GM12878 (cell line): ENCODE measurements at regions not wholly inside any gene's neighbourhood (a gene's known extent, or its start where the extent isn't known, plus 50 kb on each side); places are given as distances from the start of the nearest gene placed in this dataset.

Source experiments
- ATAC-seq: fragments of 200-7000 bp; cut with Tn5 transposase; 3 replicates; pipeline ENCODE4 v1.9.1; 2020; ENCODE audit warnings: mild to moderate bottlenecking, moderate library complexity
- BruUV-seq: library from RNA; stranded (reverse); fragments of 400-500 nt; replicated peaks from 2 replicates; lab custom pipeline; 2021; lab: Mats Ljungman, UMichigan
- CTCF ChIA-PET: fragments of 300-600 bp; sonication (Branson Sonifier 250); formaldehyde crosslinking; extraction: SDS; loops from one replicate; lab custom pipeline; 2021; ENCODE audit warnings: inconsistent platforms; lab: Yijun Ruan, JAX
- POLR2A ChIA-PET: fragments of 350-600 bp; formaldehyde crosslinking; extraction: SDS; loops from one replicate; lab custom pipeline; 2021; ENCODE audit warnings: inconsistent platforms; lab: Charles Lee
- RAD21 ChIA-PET: fragments of 300-600 bp; sonication (Branson Sonifier 250); formaldehyde crosslinking; loops from one replicate; lab custom pipeline; 2023; ENCODE audit warnings: antibody characterized with exemption; ENCODE audit not compliant: unreplicated experiment; lab: Charles Lee
- SMC1A ChIA-PET: fragments of 300-600 bp; sonication (Branson Sonifier 250); formaldehyde crosslinking; loops from one replicate; lab custom pipeline; 2023; ENCODE audit not compliant: unreplicated experiment, uncharacterized antibody; lab: Charles Lee
- DNase-seq: peaks from one replicate; pipeline ENCODE4 v3.0.0-alpha.2; 2011; ENCODE audit warnings: low read depth, low spot score
- FAIRE-seq: peaks from 3 replicates; lab custom pipeline; 2011; peaks lifted over from hg19 to GRCh38; lab: Jason Lieb, UNC
- H2AFZ ChIP-seq: 2 replicates; pipeline ENCODE4 v1.6.0; 2011; ENCODE audit warnings: low read depth, low read length, control low read depth; ENCODE audit not compliant: control insufficient read depth
- H3K27ac ChIP-seq: 2 replicates; pipeline ENCODE4 v1.5.1; 2011; ENCODE audit warnings: control low read depth; ENCODE audit not compliant: control insufficient read depth, insufficient read depth
- H3K27me3 ChIP-seq, 2 experiments: replicated peaks in 1 of 2; 2 replicates each; pipeline versions ENCODE4 v1.6.0 to v1.6.1; 2011; ENCODE audit warnings: low read length in 1 of 2; ENCODE audit not compliant: control insufficient read depth in 2 of 2, insufficient read depth in 2 of 2
- H3K36me3 ChIP-seq, 2 experiments: 2 replicates each; pipeline ENCODE4 v1.5.1; 2011; ENCODE audit warnings: low read length in 1 of 2; ENCODE audit not compliant: control insufficient read depth in 2 of 2, insufficient read depth in 2 of 2
- H3K4me1 ChIP-seq: 2 replicates; pipeline ENCODE4 v1.6.1; 2011; ENCODE audit warnings: mild to moderate bottlenecking, low read length, moderate library complexity, mixed read lengths; ENCODE audit not compliant: control insufficient read depth, insufficient read depth
- H3K4me2 ChIP-seq: 2 replicates; pipeline ENCODE4 v1.6.0; 2011; ENCODE audit warnings: control low read depth; ENCODE audit not compliant: control insufficient read depth, insufficient read depth
- H3K4me3 ChIP-seq: fragments of 200-600 bp; sonication (generic); 2 replicates; pipeline ENCODE4 v1.5.1; 2016
- H3K79me2 ChIP-seq: 2 replicates; pipeline ENCODE4 v1.6.0; 2011; ENCODE audit warnings: low read length; ENCODE audit not compliant: control insufficient read depth, insufficient read depth
- H3K9ac ChIP-seq: 2 replicates; pipeline ENCODE4 v1.8.0; 2011; ENCODE audit warnings: low read length, control low read depth, mixed read lengths; ENCODE audit not compliant: control insufficient read depth, insufficient read depth
- H3K9me3 ChIP-seq: replicated peaks from 3 replicates; pipeline ENCODE4 v1.5.1; 2011; ENCODE audit warnings: mild to moderate bottlenecking, low read length; ENCODE audit not compliant: control insufficient read depth, insufficient read depth
- H4K20me1 ChIP-seq: 2 replicates; pipeline ENCODE4 v1.6.0; 2011; ENCODE audit not compliant: control insufficient read depth, insufficient read depth
- EZH2 ChIP-seq: IDR thresholded peaks from 2 replicates; pipeline ENCODE4 v1.6.1; 2012; ENCODE audit warnings: low read depth, mild to moderate bottlenecking, control low read depth, inconsistent platforms, low read length, borderline replicate concordance; ENCODE audit not compliant: control insufficient read depth
- FOS ChIP-seq: IDR thresholded peaks from 3 replicates; pipeline ENCODE4 v1.6.1; 2011; ENCODE audit warnings: borderline replicate concordance; ENCODE audit not compliant: insufficient read length; ENCODE audit errors: extremely low read depth
- KAT2A ChIP-seq: conservative IDR thresholded peaks from 2 replicates; pipeline ENCODE4 v1.6.1; 2011; ENCODE audit warnings: low read depth, low read length; ENCODE audit not compliant: control insufficient read depth
- MXI1 ChIP-seq: fragments of 150-350 bp; IDR thresholded peaks from 2 replicates; pipeline ENCODE4 v1.6.1; 2011; ENCODE audit warnings: low read depth, mild to moderate bottlenecking, inconsistent platforms, low read length, improper control_type of control experiment
- NFYA ChIP-seq: IDR thresholded peaks from 2 replicates; pipeline ENCODE4 v1.6.1; 2011; ENCODE audit warnings: low read depth, mild to moderate bottlenecking, low read length, improper control_type of control experiment, borderline replicate concordance
- RAD21 ChIP-seq: IDR thresholded peaks from 2 replicates; pipeline ENCODE4 v1.6.1; 2011; ENCODE audit warnings: mild to moderate bottlenecking, low read depth, low read length, moderate library complexity; ENCODE audit not compliant: insufficient read depth
- RB1 ChIP-seq: fragments of 450-650 bp; formaldehyde crosslinking; IDR thresholded peaks from 2 replicates; pipeline ENCODE4 v1.6.1; 2017; ENCODE audit warnings: mild to moderate bottlenecking, borderline replicate concordance
- TARDBP ChIP-seq: IDR thresholded peaks from 2 replicates; pipeline ENCODE4 v1.6.1; 2016; ENCODE audit warnings: borderline replicate concordance
- YY1 ChIP-seq: IDR thresholded peaks from 2 replicates; pipeline ENCODE4 v1.6.1; 2011; ENCODE audit warnings: low read depth, mild to moderate bottlenecking, low read length
- ZNF384 ChIP-seq: IDR thresholded peaks from 2 replicates; pipeline ENCODE4 v1.6.1; 2012; ENCODE audit warnings: low read depth, mild to moderate bottlenecking, low read length, improper control_type of control experiment, borderline replicate concordance
- WGBS: methylation state at CpG from one replicate; pipeline ENCODE4 v1.1.6; 2016; ENCODE audit warnings: low lambda C conversion rate; ENCODE audit not compliant: insufficient replicate concordance, insufficient coverage; ENCODE audit errors: missing lambda C conversion rate; 5-methylcytosine and 5-hydroxymethylcytosine counted together
- in situ Hi-C: fragments of 300-500 bp; cut with MboI; formaldehyde crosslinking; loops from 9 replicates; pipeline ENCODE4 v1.14.3; 2018; ENCODE audit warnings: mixed read lengths
- intact Hi-C: fragments of 100-400 bp; cut with micrococcal nuclease; formaldehyde crosslinking; loops from one replicate; pipeline ENCODE4 v1.14.2; 2022; ENCODE audit not compliant: unreplicated experiment
- TF ChIP-seq, protein P1 (sequence below): fragments of 150-350 bp; IDR thresholded peaks from 2 replicates; pipeline ENCODE4 v1.6.1; 2016; ENCODE audit warnings: low read depth, low read length
- TF ChIP-seq, protein P2 (sequence below): fragments of 450-650 bp; formaldehyde crosslinking; IDR thresholded peaks from 2 replicates; pipeline ENCODE4 v1.4.0; 2020; ENCODE audit warnings: mild to moderate bottlenecking, moderate library complexity
- TF ChIP-seq, protein P3 (sequence below): fragments of 450-650 bp; IDR thresholded peaks from 2 replicates; pipeline ENCODE4 v1.6.1; 2017; ENCODE audit warnings: antibody characterized with exemption, mild to moderate bottlenecking, moderate library complexity

DNA sequence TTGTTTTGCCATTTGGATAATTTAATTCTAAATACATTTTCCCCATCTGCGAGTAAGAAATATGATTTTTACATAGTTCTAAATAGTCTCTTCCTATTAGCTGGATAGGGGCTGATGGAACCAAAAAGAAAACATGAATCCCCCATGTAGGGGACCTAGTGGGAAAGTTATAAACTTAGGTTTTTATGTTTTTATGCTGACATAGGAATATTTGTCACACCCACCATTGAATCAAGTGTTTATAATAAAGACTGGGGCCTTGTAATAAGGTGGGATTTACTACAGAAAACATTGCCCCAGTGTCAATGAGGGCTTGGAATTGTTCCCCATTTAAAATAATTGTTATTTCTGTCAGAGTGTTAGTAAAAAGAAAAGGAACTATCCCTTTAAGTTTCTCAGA, 2506.6 kb downstream of the PCDH7 start:
- no peak for FAIRE-seq
- POLR2A ChIA-PET, result no interaction called here
- TF ChIP-seq NFYA (no peak), KAT2A (no peak), RB1 (no peak), MXI1 (no peak), EZH2 (no peak), YY1 (no peak), RAD21 (no peak), ZNF384 (no peak), TARDBP (no peak), FOS (no peak)
- TF ChIP-seq, protein P1, sequence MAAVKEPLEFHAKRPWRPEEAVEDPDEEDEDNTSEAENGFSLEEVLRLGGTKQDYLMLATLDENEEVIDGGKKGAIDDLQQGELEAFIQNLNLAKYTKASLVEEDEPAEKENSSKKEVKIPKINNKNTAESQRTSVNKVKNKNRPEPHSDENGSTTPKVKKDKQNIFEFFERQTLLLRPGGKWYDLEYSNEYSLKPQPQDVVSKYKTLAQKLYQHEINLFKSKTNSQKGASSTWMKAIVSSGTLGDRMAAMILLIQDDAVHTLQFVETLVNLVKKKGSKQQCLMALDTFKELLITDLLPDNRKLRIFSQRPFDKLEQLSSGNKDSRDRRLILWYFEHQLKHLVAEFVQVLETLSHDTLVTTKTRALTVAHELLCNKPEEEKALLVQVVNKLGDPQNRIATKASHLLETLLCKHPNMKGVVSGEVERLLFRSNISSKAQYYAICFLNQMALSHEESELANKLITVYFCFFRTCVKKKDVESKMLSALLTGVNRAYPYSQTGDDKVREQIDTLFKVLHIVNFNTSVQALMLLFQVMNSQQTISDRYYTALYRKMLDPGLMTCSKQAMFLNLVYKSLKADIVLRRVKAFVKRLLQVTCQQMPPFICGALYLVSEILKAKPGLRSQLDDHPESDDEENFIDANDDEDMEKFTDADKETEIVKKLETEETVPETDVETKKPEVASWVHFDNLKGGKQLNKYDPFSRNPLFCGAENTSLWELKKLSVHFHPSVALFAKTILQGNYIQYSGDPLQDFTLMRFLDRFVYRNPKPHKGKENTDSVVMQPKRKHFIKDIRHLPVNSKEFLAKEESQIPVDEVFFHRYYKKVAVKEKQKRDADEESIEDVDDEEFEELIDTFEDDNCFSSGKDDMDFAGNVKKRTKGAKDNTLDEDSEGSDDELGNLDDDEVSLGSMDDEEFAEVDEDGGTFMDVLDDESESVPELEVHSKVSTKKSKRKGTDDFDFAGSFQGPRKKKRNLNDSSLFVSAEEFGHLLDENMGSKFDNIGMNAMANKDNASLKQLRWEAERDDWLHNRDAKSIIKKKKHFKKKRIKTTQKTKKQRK, result no peak
- TF ChIP-seq, protein P2, sequence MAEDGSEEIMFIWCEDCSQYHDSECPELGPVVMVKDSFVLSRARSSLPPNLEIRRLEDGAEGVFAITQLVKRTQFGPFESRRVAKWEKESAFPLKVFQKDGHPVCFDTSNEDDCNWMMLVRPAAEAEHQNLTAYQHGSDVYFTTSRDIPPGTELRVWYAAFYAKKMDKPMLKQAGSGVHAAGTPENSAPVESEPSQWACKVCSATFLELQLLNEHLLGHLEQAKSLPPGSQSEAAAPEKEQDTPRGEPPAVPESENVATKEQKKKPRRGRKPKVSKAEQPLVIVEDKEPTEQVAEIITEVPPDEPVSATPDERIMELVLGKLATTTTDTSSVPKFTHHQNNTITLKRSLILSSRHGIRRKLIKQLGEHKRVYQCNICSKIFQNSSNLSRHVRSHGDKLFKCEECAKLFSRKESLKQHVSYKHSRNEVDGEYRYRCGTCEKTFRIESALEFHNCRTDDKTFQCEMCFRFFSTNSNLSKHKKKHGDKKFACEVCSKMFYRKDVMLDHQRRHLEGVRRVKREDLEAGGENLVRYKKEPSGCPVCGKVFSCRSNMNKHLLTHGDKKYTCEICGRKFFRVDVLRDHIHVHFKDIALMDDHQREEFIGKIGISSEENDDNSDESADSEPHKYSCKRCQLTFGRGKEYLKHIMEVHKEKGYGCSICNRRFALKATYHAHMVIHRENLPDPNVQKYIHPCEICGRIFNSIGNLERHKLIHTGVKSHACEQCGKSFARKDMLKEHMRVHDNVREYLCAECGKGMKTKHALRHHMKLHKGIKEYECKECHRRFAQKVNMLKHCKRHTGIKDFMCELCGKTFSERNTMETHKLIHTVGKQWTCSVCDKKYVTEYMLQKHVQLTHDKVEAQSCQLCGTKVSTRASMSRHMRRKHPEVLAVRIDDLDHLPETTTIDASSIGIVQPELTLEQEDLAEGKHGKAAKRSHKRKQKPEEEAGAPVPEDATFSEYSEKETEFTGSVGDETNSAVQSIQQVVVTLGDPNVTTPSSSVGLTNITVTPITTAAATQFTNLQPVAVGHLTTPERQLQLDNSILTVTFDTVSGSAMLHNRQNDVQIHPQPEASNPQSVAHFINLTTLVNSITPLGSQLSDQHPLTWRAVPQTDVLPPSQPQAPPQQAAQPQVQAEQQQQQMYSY, result no peak
- TF ChIP-seq, protein P3, sequence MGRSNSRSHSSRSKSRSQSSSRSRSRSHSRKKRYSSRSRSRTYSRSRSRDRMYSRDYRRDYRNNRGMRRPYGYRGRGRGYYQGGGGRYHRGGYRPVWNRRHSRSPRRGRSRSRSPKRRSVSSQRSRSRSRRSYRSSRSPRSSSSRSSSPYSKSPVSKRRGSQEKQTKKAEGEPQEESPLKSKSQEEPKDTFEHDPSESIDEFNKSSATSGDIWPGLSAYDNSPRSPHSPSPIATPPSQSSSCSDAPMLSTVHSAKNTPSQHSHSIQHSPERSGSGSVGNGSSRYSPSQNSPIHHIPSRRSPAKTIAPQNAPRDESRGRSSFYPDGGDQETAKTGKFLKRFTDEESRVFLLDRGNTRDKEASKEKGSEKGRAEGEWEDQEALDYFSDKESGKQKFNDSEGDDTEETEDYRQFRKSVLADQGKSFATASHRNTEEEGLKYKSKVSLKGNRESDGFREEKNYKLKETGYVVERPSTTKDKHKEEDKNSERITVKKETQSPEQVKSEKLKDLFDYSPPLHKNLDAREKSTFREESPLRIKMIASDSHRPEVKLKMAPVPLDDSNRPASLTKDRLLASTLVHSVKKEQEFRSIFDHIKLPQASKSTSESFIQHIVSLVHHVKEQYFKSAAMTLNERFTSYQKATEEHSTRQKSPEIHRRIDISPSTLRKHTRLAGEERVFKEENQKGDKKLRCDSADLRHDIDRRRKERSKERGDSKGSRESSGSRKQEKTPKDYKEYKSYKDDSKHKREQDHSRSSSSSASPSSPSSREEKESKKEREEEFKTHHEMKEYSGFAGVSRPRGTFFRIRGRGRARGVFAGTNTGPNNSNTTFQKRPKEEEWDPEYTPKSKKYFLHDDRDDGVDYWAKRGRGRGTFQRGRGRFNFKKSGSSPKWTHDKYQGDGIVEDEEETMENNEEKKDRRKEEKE, result no peak

More for the DNA sequence above, 2506.6 kb downstream of the PCDH7 start:
- SMC1A ChIA-PET, result no interaction called here
- in situ Hi-C loops (no loop called here), intact Hi-C loops (no loop called here)
- BruUV-seq, result no TSS peak
- Histone ChIP-seq H4K20me1 (no peaks in the 10 kb centered on the region), H3K4me2 (no peak overlapping the region), H3K4me1 (no peaks in the 10 kb centered on the region), H3K4me3 (no peak overlapping the region), H2AFZ (no peak overlapping the region), H3K9me3 (no peaks in the 10 kb centered on the region), H3K79me2 (no peaks in the 10 kb centered on the region), H3K36me3 (no peaks in the 10 kb centered on the region), H3K27ac (no peak overlapping the region), H3K27me3 (no peaks in the 10 kb centered on the region), H3K9ac (no peak overlapping the region)
- WGBS, result 41% methylated on average over 1 of the region's 1 CpG
- RAD21 ChIA-PET, result no interaction called here
- no peak for ATAC-seq
- DNase-seq, result no peak
- CTCF ChIA-PET, result no interaction called here
